Upper lobe of right lung (tissue), 1 donor: ENCODE measurements at regions not wholly inside any gene's neighbourhood (a gene's known extent, or its start where the extent isn't known, plus 50 kb on each side); places are given as distances from the start of the nearest gene placed in this dataset.
"Not testable (repeated sequence)": the region's sequence is repeated elsewhere in the genome, so short reads cannot be mapped to it uniquely, and the experiment has no call there.

Experiments used
- ATAC-seq: fragments of 200-7000 bp; cut with Tn5 transposase; one replicate; pipeline ENCODE4 v1.9.1; 2020; ENCODE audit warnings: mild to moderate bottlenecking, moderate library complexity
- DNase-seq: peaks from one replicate; pipeline ENCODE4 v3.0.0-alpha.2; 2020
- H3K27ac ChIP-seq: fragments of 200-600 bp; one replicate; pipeline ENCODE4 v1.8.0; 2022
- H3K27me3 ChIP-seq: fragments of 200-600 bp; one replicate; pipeline ENCODE4 v1.8.0; 2022; ENCODE audit warnings: mild to moderate bottlenecking
- H3K36me3 ChIP-seq: fragments of 200-600 bp; one replicate; pipeline ENCODE4 v1.8.0; 2022
- H3K4me1 ChIP-seq: fragments of 200-600 bp; one replicate; pipeline ENCODE4 v1.8.0; 2022
- H3K4me3 ChIP-seq: fragments of 200-600 bp; one replicate; pipeline ENCODE4 v1.8.0; 2022; ENCODE audit warnings: mild to moderate bottlenecking
- H3K9me3 ChIP-seq: fragments of 200-600 bp; one replicate; pipeline ENCODE4 v1.8.0; 2022
- CTCF ChIP-seq: fragments of 200-600 bp; IDR thresholded peaks from one replicate; pipeline ENCODE4 v1.8.0; 2022; ENCODE audit warnings: antibody characterized with exemption
- intact Hi-C: fragments of 100-400 bp; cut with DNase I; formaldehyde crosslinking; loops from one replicate; pipeline ENCODE4 v1.11.0; 2022
- donor health status: DM: no; HTN: yes; CAD: no; lungs with severe emphysema.

- DNase-seq (no peak), ATAC-seq (no peak)
Measured at GRCh38 chrX:109902665-109903064, 100.2 kb upstream of the TMEM164 start.

GRCh38 chrX:109911046-109911445 is 91.9 kb upstream of the TMEM164 start:
- no peak overlapping the region for H3K27ac ChIP-seq
- DNase-seq (no peak), ATAC-seq (no peak)
- H3K9me3 ChIP-seq = no peaks in the 10 kb centered on the region
- peak; percentile 46 for TF ChIP-seq CTCF
- intact Hi-C loops = no loop called here
- H3K4me3 ChIP-seq = no peak overlapping the region
- H3K36me3 ChIP-seq = no peaks in the 10 kb centered on the region
- no peaks in the 10 kb centered on the region for H3K27me3 ChIP-seq
- no peaks in the 10 kb centered on the region for H3K4me1 ChIP-seq

More at GRCh38 chrX:109902665-109903064, 100.2 kb upstream of the TMEM164 start:
- no peaks in the 10 kb centered on the region for H3K36me3 ChIP-seq
- no peaks in the 10 kb centered on the region for H3K9me3 ChIP-seq
- H3K27me3 ChIP-seq = no peaks in the 10 kb centered on the region
- H3K27ac ChIP-seq = no peak overlapping the region
- H3K4me3 ChIP-seq = no peak overlapping the region
- H3K4me1 ChIP-seq = no peaks in the 10 kb centered on the region
- no peak for TF ChIP-seq CTCF
- intact Hi-C loops = no loop called here

GRCh38 chrX:109912993-109913392 is 89.9 kb upstream of the TMEM164 start:
- H3K4me1 ChIP-seq, ATAC-seq, H3K36me3 ChIP-seq, H3K4me3 ChIP-seq, H3K27me3 ChIP-seq, intact Hi-C loops, H3K27ac ChIP-seq, H3K9me3 ChIP-seq, DNase-seq: not testable (repeated sequence)

GRCh38 chrX:109914114-109914849 is 88.6 kb upstream of the TMEM164 start:
- no peak for DNase-seq
- no peaks in the 10 kb centered on the region for H3K4me1 ChIP-seq
- no peak overlapping the region for H3K27ac ChIP-seq
- H3K36me3 ChIP-seq = no peaks in the 10 kb centered on the region
- intact Hi-C loops = no loop called here
- ATAC-seq = no peak
- no peaks in the 10 kb centered on the region for H3K27me3 ChIP-seq
- no peak for TF ChIP-seq CTCF
- no peak overlapping the region for H3K4me3 ChIP-seq
- no peaks in the 10 kb centered on the region for H3K9me3 ChIP-seq

GRCh38 chrX:109918753-109919152 is 84.2 kb upstream of the TMEM164 start:
- H3K27me3 ChIP-seq = no peaks in the 10 kb centered on the region
- intact Hi-C loops = no loop called here
- no peaks in the 10 kb centered on the region for H3K36me3 ChIP-seq
- DNase-seq = no peak
- ATAC-seq = peak; percentile 26
- no peak for TF ChIP-seq CTCF
- no peaks in the 10 kb centered on the region for H3K4me1 ChIP-seq
- no peak overlapping the region for H3K27ac ChIP-seq
- H3K4me3 ChIP-seq = no peak overlapping the region
- H3K9me3 ChIP-seq = no peaks in the 10 kb centered on the region

- no peak for TF ChIP-seq CTCF
- ATAC-seq (no peak), DNase-seq (no peak)
- Histone ChIP-seq H3K9me3 (no peaks in the 10 kb centered on the region), H3K36me3 (no peaks in the 10 kb centered on the region), H3K27me3 (no peaks in the 10 kb centered on the region), H3K27ac (no peak overlapping the region), H3K4me3 (no peak overlapping the region), H3K4me1 (no peaks in the 10 kb centered on the region)
- intact Hi-C loops = no loop called here
Measured at GRCh38 chrX:109920325-109920724, 82.6 kb upstream of the TMEM164 start.
